Endodermal cell (in vitro differentiated cells): ENCODE measurements at regions not wholly inside any gene's neighbourhood (a gene's known extent, or its start where the extent isn't known, plus 50 kb on each side); places are given as distances from the start of the nearest gene placed in this dataset.

ENCODE experiments used
- DNase-seq: peaks from one replicate; pipeline ENCODE4 v3.0.0-alpha.2; 2017
- H3K27ac ChIP-seq: 2 replicates; pipeline ENCODE4 v1.5.1; 2013; ENCODE audit warnings: mild to moderate bottlenecking, low read depth, low read length, moderate library complexity
- H3K27me3 ChIP-seq: 2 replicates; pipeline ENCODE4 v1.6.1; 2013; ENCODE audit warnings: mild to moderate bottlenecking, low read length, moderate library complexity; ENCODE audit not compliant: insufficient read depth, control insufficient read depth, poor library complexity, severe bottlenecking
- H3K36me3 ChIP-seq: 2 replicates; pipeline ENCODE4 v1.7.0; 2013; ENCODE audit warnings: mild to moderate bottlenecking, low read length, moderate library complexity; ENCODE audit not compliant: control insufficient read depth, insufficient read depth
- H3K4me1 ChIP-seq: one replicate; pipeline ENCODE4 v1.7.0; 2013; ENCODE audit warnings: low read length; ENCODE audit not compliant: control insufficient read depth, insufficient read depth
- H3K4me3 ChIP-seq: 2 replicates; pipeline ENCODE4 v1.5.1; 2013; ENCODE audit warnings: mild to moderate bottlenecking, low read length, moderate library complexity
- H3K9ac ChIP-seq: 2 replicates; pipeline ENCODE4 v1.6.1; 2013; ENCODE audit warnings: mild to moderate bottlenecking, low read length, moderate library complexity; ENCODE audit not compliant: poor library complexity, severe bottlenecking; ENCODE audit errors: extremely low read depth
- H3K9me3 ChIP-seq: 2 replicates; pipeline ENCODE4 v1.6.1; 2013; ENCODE audit warnings: mild to moderate bottlenecking, low read length, moderate library complexity; ENCODE audit not compliant: control insufficient read depth
- H3K27ac Mint-ChIP-seq: 2 replicates; pipeline ENCODE4 v1.8.0; 2020; ENCODE audit warnings: mixed read lengths
- H3K27me3 Mint-ChIP-seq: 2 replicates; pipeline ENCODE4 v1.8.0; 2021; ENCODE audit warnings: mild to moderate bottlenecking, mixed read lengths; ENCODE audit not compliant: insufficient read depth
- H3K36me3 Mint-ChIP-seq: 2 replicates; pipeline ENCODE4 v1.8.0; 2020; ENCODE audit warnings: low read depth, mixed read lengths
- H3K4me1 Mint-ChIP-seq: 2 replicates; pipeline ENCODE4 v1.8.0; 2020; ENCODE audit warnings: mixed read lengths
- H3K4me3 Mint-ChIP-seq: 2 replicates; pipeline ENCODE4 v1.8.0; 2020; ENCODE audit warnings: mild to moderate bottlenecking, moderate library complexity, mixed read lengths
- H3K9me3 Mint-ChIP-seq: 2 replicates; pipeline ENCODE4 v1.8.0; 2020; ENCODE audit warnings: mild to moderate bottlenecking, mixed read lengths
- CTCF ChIP-seq: fragments of 200-600 bp; sonication (generic); conservative IDR thresholded peaks from 2 replicates; pipeline ENCODE4 v1.5.0; 2021; ENCODE audit warnings: antibody characterized with exemption, mild to moderate bottlenecking
- WGBS, 2 experiments: methylation state at CpG; one replicate each; pipeline versions ENCODE4 v1.1.5 to v1.1.7; 2013; ENCODE audit warnings: missing lambda C conversion rate in 2 of 2, mixed read lengths in 1 of 2; ENCODE audit not compliant: insufficient coverage in 1 of 2, insufficient read length in 1 of 2; 5-methylcytosine and 5-hydroxymethylcytosine counted together

GRCh38 chr10:2121315-2121714 is 384.0 kb upstream of the ADARB2 start:
- Histone ChIP-seq H3K9ac (no peak overlapping the region), H3K4me1 (no peaks in the 10 kb centered on the region), H3K36me3 (no peaks in the 10 kb centered on the region), H3K27ac (no peak overlapping the region), H3K4me3 (no peak overlapping the region), H3K27me3 (no peaks in the 10 kb centered on the region), H3K9me3 (no peaks in the 10 kb centered on the region)
- Mint-ChIP-seq H3K4me3 (no peak overlapping the region), H3K27me3 (no peaks in the 10 kb centered on the region), H3K27ac (no peak overlapping the region), H3K36me3 (no peaks in the 10 kb centered on the region), H3K4me1 (no peaks in the 10 kb centered on the region), H3K9me3 (peaks cover 7% of the 10 kb centered on the region)
- TF ChIP-seq CTCF: no peak
- no peak for DNase-seq
- 60 to 83% methylated on average over 1 of the region's 1 CpG for WGBS, 2 experiments

GRCh38 chr10:2120746-2121145 is 383.4 kb upstream of the ADARB2 start:
- WGBS, 2 experiments: 46 to 79% methylated on average over 9 of the region's 9 CpGs
- H3K36me3 Mint-ChIP-seq: no peaks in the 10 kb centered on the region
- Histone ChIP-seq H3K4me1 (no peaks in the 10 kb centered on the region), H3K9ac (no peak overlapping the region), H3K27me3 (no peaks in the 10 kb centered on the region), H3K36me3 (no peaks in the 10 kb centered on the region), H3K9me3 (no peaks in the 10 kb centered on the region), H3K27ac (no peak overlapping the region), H3K4me3 (no peak overlapping the region)
- no peak for TF ChIP-seq CTCF
- no peak overlapping the region for H3K27ac Mint-ChIP-seq
- H3K4me3 Mint-ChIP-seq: no peak overlapping the region
- peaks cover 9% of the 10 kb centered on the region for H3K9me3 Mint-ChIP-seq
- H3K27me3 Mint-ChIP-seq: no peaks in the 10 kb centered on the region
- no peaks in the 10 kb centered on the region for H3K4me1 Mint-ChIP-seq
- no peak for DNase-seq

- H3K4me1 ChIP-seq: no peaks in the 10 kb centered on the region
- no peak overlapping the region for H3K9ac ChIP-seq
- H3K9me3 Mint-ChIP-seq: peaks cover 9% of the 10 kb centered on the region
- no peak overlapping the region for H3K4me3 ChIP-seq
- H3K27me3 ChIP-seq: no peaks in the 10 kb centered on the region
- DNase-seq: no peak
- no peaks in the 10 kb centered on the region for H3K9me3 ChIP-seq
- no peak for TF ChIP-seq CTCF
- H3K27ac Mint-ChIP-seq: no peak overlapping the region
- H3K27ac ChIP-seq: no peak overlapping the region
- 91 to 97% methylated on average over 3 to 6 of the region's 6 CpGs for whole genome bisulfite sequencing, 2 experiments
- H3K4me3 Mint-ChIP-seq: no peak overlapping the region
- H3K36me3 Mint-ChIP-seq: no peaks in the 10 kb centered on the region
- no peaks in the 10 kb centered on the region for H3K4me1 Mint-ChIP-seq
- no peaks in the 10 kb centered on the region for H3K36me3 ChIP-seq
- H3K27me3 Mint-ChIP-seq: no peaks in the 10 kb centered on the region
Observed at GRCh38 chr10:2119316-2119715, 382.0 kb upstream of the ADARB2 start.
